CD14-positive monocyte (primary cell): ENCODE measurements at regions not wholly inside any gene's neighbourhood (a gene's known extent, or its start where the extent isn't known, plus 50 kb on each side); places are given as distances from the start of the nearest gene placed in this dataset.

Experiments
- DNase-seq, 3 donors: peaks; one replicate each; pipeline ENCODE4 v3.0.0-alpha.2; 2011 to 2022
- H2AFZ ChIP-seq: 2 replicates; pipeline ENCODE4 v1.6.0; 2012; ENCODE audit warnings: mild to moderate bottlenecking, low read depth, low read length, inconsistent platforms; ENCODE audit not compliant: insufficient read depth, poor library complexity, severe bottlenecking
- H3K27ac ChIP-seq, 2 donors: 1 replicate in 1 of 2; 2 replicates in 1 of 2; pipeline ENCODE4 v1.5.1; 2012 to 2013; ENCODE audit warnings: low read length in 2 of 2, control low read depth in 1 of 2, inconsistent platforms in 1 of 2, low read depth in 1 of 2, mild to moderate bottlenecking in 1 of 2
- H3K27me3 ChIP-seq, 2 donors: one replicate each; pipeline versions ENCODE4 v1.6.0 to v1.6.1; 2011 to 2013; ENCODE audit warnings: low read length in 2 of 2; ENCODE audit not compliant: control insufficient read depth in 2 of 2, insufficient read depth in 2 of 2
- H3K36me3 ChIP-seq, 2 donors: replicated peaks in 1 of 2; 1 replicate in 1 of 2; 2 replicates in 1 of 2; pipeline versions ENCODE4 v1.5.1 to v1.6.1; 2012 to 2013; ENCODE audit warnings: low read length in 2 of 2, control low read depth in 1 of 2, inconsistent platforms in 1 of 2, mild to moderate bottlenecking in 1 of 2; ENCODE audit not compliant: insufficient read depth in 2 of 2, control insufficient read depth in 1 of 2
- H3K4me1 ChIP-seq, 2 donors: 1 replicate in 1 of 2; 2 replicates in 1 of 2; pipeline versions ENCODE4 v1.5.1 to v1.6.1; 2012 to 2013; ENCODE audit warnings: low read length in 2 of 2, control low read depth in 1 of 2, inconsistent platforms in 1 of 2, mild to moderate bottlenecking in 1 of 2, moderate library complexity in 1 of 2; ENCODE audit not compliant: insufficient read depth in 2 of 2, control insufficient read depth in 1 of 2
- H3K4me2 ChIP-seq: replicated peaks from 2 replicates; pipeline ENCODE3; 2012; ENCODE audit warnings: low read length, moderate library complexity, mild to moderate bottlenecking; ENCODE audit not compliant: poor library complexity, severe bottlenecking; ENCODE audit errors: extremely low read depth
- H3K4me3 ChIP-seq, 3 experiments: fragments of 200-600 bp in 1 of 3; sonication (generic) in 1 of 3; replicated peaks in 1 of 3; 1 replicate in 2 of 3; 2 replicates in 1 of 3; pipeline ENCODE4 v1.5.1; 2011 to 2013; ENCODE audit warnings: low read length in 3 of 3, mild to moderate bottlenecking in 3 of 3, control low read depth in 2 of 3, low read depth in 2 of 3, inconsistent platforms in 1 of 3, moderate library complexity in 1 of 3
- H3K79me2 ChIP-seq: 2 replicates; pipeline ENCODE4 v1.6.0; 2012; ENCODE audit warnings: mild to moderate bottlenecking, control low read depth, inconsistent platforms, low read length, moderate library complexity; ENCODE audit not compliant: insufficient read depth
- H3K9ac ChIP-seq: 2 replicates; pipeline ENCODE4 v1.6.0; 2017; ENCODE audit warnings: low read length, mild to moderate bottlenecking; ENCODE audit not compliant: insufficient read depth, poor library complexity, severe bottlenecking
- H3K9me3 ChIP-seq, 2 donors: replicated peaks in 1 of 2; 1 replicate in 1 of 2; 2 replicates in 1 of 2; pipeline versions ENCODE4 v1.5.1 to v1.6.1; 2012 to 2013; ENCODE audit warnings: low read length in 2 of 2, control low read depth in 1 of 2; ENCODE audit not compliant: control insufficient read depth in 1 of 2, insufficient read depth in 1 of 2
- H4K20me1 ChIP-seq: 2 replicates; pipeline ENCODE4 v1.6.0; 2012; ENCODE audit warnings: mild to moderate bottlenecking, low read length, control low read depth, moderate library complexity; ENCODE audit not compliant: insufficient read depth
- H3K27ac Mint-ChIP-seq, 7 donors: one replicate each; pipeline ENCODE4 v1.8.0; 2020; ENCODE audit warnings: mild to moderate bottlenecking in 7 of 7, mixed read lengths in 7 of 7, moderate library complexity in 6 of 7, inconsistent platforms in 2 of 7
- H3K27me3 Mint-ChIP-seq, 3 donors: one replicate each; pipeline ENCODE4 v1.8.0; 2021 to 2022; ENCODE audit warnings: low read depth in 3 of 3, mild to moderate bottlenecking in 3 of 3, mixed read lengths in 3 of 3, moderate library complexity in 3 of 3, inconsistent platforms in 1 of 3
- H3K36me3 Mint-ChIP-seq, 2 donors: one replicate each; pipeline ENCODE4 v1.8.0; 2020; ENCODE audit warnings: mixed read lengths in 2 of 2, inconsistent platforms in 1 of 2, mild to moderate bottlenecking in 1 of 2
- H3K4me1 Mint-ChIP-seq: one replicate; pipeline ENCODE4 v1.8.0; 2020; ENCODE audit warnings: mild to moderate bottlenecking, mixed read lengths
- H3K4me3 Mint-ChIP-seq, 2 donors: one replicate each; pipeline ENCODE4 v1.8.0; 2020; ENCODE audit warnings: mild to moderate bottlenecking in 2 of 2, mixed read lengths in 2 of 2, moderate library complexity in 1 of 2
- H3K9me3 Mint-ChIP-seq, 7 donors: one replicate each; pipeline ENCODE4 v1.8.0; 2020 to 2022; ENCODE audit warnings: mixed read lengths in 7 of 7, mild to moderate bottlenecking in 6 of 7, moderate library complexity in 6 of 7, inconsistent platforms in 2 of 7
- WGBS: methylation state at CpG from one replicate; pipeline ENCODE4 v1.1.5; 2013; ENCODE audit warnings: missing lambda C conversion rate; ENCODE audit not compliant: insufficient coverage; 5-methylcytosine and 5-hydroxymethylcytosine counted together
- intact Hi-C, 2 donors: fragments of 100-400 bp; cut with micrococcal nuclease; formaldehyde crosslinking; loops; one replicate each; pipeline versions ENCODE4 v1.15.0 to v1.15.1; 2023
- TF ChIP-seq, protein P1 (sequence below): fragments of 200-600 bp; IDR thresholded peaks from one replicate; pipeline ENCODE4 v1.8.0; 2022; ENCODE audit warnings: antibody characterized with exemption, mild to moderate bottlenecking

DNA sequence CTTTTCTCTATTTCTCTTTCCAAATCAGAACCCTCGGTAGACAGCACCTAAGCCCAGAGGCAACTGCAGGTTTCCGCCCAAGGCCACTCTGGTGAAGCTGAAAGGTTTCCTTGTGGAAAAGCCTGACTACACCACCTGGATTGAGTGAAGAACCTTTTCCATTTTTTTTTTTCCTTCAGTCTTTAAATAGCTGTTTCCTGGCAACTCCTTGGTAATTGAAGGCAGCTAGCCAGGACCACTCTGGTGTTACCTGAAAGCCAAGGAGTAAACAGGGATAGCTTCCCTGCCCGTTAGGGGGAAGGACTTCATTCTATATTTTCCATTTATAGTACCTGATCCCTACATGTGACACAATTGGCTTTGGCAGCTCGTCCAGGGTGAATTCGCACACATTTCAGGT lies 1238.4 kb downstream of the GRIK2 start:
- H3K4me1 Mint-ChIP-seq = no peaks in the 10 kb centered on the region
- TF ChIP-seq, protein P1, sequence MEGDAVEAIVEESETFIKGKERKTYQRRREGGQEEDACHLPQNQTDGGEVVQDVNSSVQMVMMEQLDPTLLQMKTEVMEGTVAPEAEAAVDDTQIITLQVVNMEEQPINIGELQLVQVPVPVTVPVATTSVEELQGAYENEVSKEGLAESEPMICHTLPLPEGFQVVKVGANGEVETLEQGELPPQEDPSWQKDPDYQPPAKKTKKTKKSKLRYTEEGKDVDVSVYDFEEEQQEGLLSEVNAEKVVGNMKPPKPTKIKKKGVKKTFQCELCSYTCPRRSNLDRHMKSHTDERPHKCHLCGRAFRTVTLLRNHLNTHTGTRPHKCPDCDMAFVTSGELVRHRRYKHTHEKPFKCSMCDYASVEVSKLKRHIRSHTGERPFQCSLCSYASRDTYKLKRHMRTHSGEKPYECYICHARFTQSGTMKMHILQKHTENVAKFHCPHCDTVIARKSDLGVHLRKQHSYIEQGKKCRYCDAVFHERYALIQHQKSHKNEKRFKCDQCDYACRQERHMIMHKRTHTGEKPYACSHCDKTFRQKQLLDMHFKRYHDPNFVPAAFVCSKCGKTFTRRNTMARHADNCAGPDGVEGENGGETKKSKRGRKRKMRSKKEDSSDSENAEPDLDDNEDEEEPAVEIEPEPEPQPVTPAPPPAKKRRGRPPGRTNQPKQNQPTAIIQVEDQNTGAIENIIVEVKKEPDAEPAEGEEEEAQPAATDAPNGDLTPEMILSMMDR = no peak
- Histone ChIP-seq H3K36me3 (no peaks in the 10 kb centered on the region), H3K27ac (no peak overlapping the region), H3K9ac (no peak overlapping the region), H3K27me3 (no peaks in the 10 kb centered on the region), H4K20me1 (no peaks in the 10 kb centered on the region), H3K4me2 (no peak overlapping the region), H3K4me3 (no peak overlapping the region), H3K9me3 (peaks cover 0 to 2% of the 10 kb centered on the region in 2 donors), H2AFZ (no peak overlapping the region), H3K79me2 (no peaks in the 10 kb centered on the region), H3K4me1 (no peaks in the 10 kb centered on the region)
- H3K36me3 Mint-ChIP-seq = no peaks in the 10 kb centered on the region
- no peak overlapping the region for H3K4me3 Mint-ChIP-seq
- no peaks in the 10 kb centered on the region for H3K27me3 Mint-ChIP-seq
- no peaks in the 10 kb centered on the region for H3K9me3 Mint-ChIP-seq
- WGBS = 80% methylated on average over 1 of the region's 5 CpGs
- no peak for DNase-seq
- H3K27ac Mint-ChIP-seq = no peak overlapping the region
- intact Hi-C loops = no loop called here

DNA sequence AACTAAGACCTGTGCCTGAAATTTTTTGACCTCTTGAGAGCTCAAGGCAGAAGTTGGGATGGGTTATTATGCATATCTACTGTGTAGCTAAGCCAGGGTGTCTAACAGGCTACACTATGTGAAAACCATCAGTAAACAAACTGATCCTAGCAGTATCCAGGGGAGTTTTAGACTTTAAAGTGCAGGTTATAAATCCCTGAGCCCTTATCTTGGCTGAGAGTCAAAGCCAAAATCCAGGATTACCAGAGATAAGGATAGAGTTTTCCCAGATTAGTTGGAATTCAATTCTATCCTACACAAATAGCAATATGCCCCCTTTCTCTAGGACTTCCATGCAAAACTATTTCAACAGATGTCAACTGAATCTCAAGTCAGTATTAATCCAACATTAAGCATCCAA lies 1229.7 kb downstream of the GRIK2 start:
- H3K4me2 ChIP-seq = no peak overlapping the region
- no peaks in the 10 kb centered on the region for H3K27me3 ChIP-seq
- H3K9me3 ChIP-seq = no peaks in the 10 kb centered on the region
- intact Hi-C loops = no loop called here
- DNase-seq = no peak
- no peaks in the 10 kb centered on the region for H4K20me1 ChIP-seq
- H3K36me3 Mint-ChIP-seq = no peaks in the 10 kb centered on the region
- TF ChIP-seq, protein P1 = no peak
- H3K4me3 ChIP-seq = no peak overlapping the region
- H3K4me1 Mint-ChIP-seq = no peaks in the 10 kb centered on the region
- no peak overlapping the region for H3K27ac ChIP-seq
- H3K9me3 Mint-ChIP-seq = no peaks in the 10 kb centered on the region
- no peak overlapping the region for H3K27ac Mint-ChIP-seq
- no peaks in the 10 kb centered on the region for H3K79me2 ChIP-seq
- H3K9ac ChIP-seq = no peak overlapping the region
- no peak overlapping the region for H3K4me3 Mint-ChIP-seq
- no peaks in the 10 kb centered on the region for H3K36me3 ChIP-seq
- H3K27me3 Mint-ChIP-seq = no peaks in the 10 kb centered on the region
- no peaks in the 10 kb centered on the region for H3K4me1 ChIP-seq
- H2AFZ ChIP-seq = no peak overlapping the region
